Colonic mucosa (tissue), 4 donors: ENCODE measurements at regions not wholly inside any gene's neighbourhood (a gene's known extent, or its start where the extent isn't known, plus 50 kb on each side); places are given as distances from the start of the nearest gene placed in this dataset.
"Not testable (repeated sequence)": the region's sequence is repeated elsewhere in the genome, so short reads cannot be mapped to it uniquely, and the experiment has no call there.

Experiments used
- DNase-seq: peaks from one replicate; pipeline ENCODE4 v3.0.0-alpha.2; 2020
- H3K27ac ChIP-seq: fragments of 200-600 bp; one replicate; pipeline ENCODE4 v1.8.0; 2021
- H3K27me3 ChIP-seq: fragments of 200-600 bp; one replicate; pipeline ENCODE4 v1.8.0; 2021
- H3K36me3 ChIP-seq: fragments of 200-600 bp; one replicate; pipeline ENCODE4 v1.8.0; 2021
- H3K4me1 ChIP-seq: fragments of 200-600 bp; one replicate; pipeline ENCODE4 v1.8.0; 2021; ENCODE audit warnings: mild to moderate bottlenecking
- H3K4me3 ChIP-seq: fragments of 200-600 bp; one replicate; pipeline ENCODE4 v1.8.0; 2021
- H3K9ac ChIP-seq, 2 donors: one replicate each; pipeline ENCODE4 v1.7.0; 2013; ENCODE audit warnings: control low read depth in 2 of 2, low read depth in 2 of 2, low read length in 2 of 2
- H3K9me3 ChIP-seq: fragments of 200-600 bp; one replicate; pipeline ENCODE4 v1.8.0; 2021
- intact Hi-C: fragments of 100-400 bp; cut with DNase I; formaldehyde crosslinking; loops from one replicate; pipeline ENCODE4 v1.14.1; 2022
- donor health status: healthy.
- donor health status: DM: no; HTN: no; CAD: no.
- donor health status: DM: no; HTN: no; CAD: no.

- intact Hi-C loops, H3K27ac ChIP-seq, H3K4me1 ChIP-seq, H3K4me3 ChIP-seq, H3K36me3 ChIP-seq, DNase-seq, H3K9ac ChIP-seq, H3K27me3 ChIP-seq: not testable (repeated sequence)
- H3K9me3 ChIP-seq = peaks cover 25% of the 10 kb centered on the region
Observed at GRCh38 chr21:10400622-10401361, 120.6 kb upstream of the TPTE start.

GRCh38 chr21:10402461-10402860 lies 118.9 kb upstream of the TPTE start:
- DNase-seq, H3K36me3 ChIP-seq, H3K9ac ChIP-seq, intact Hi-C loops, H3K4me1 ChIP-seq, H3K4me3 ChIP-seq, H3K27ac ChIP-seq, H3K27me3 ChIP-seq: not testable (repeated sequence)
- H3K9me3 ChIP-seq = peaks cover 25% of the 10 kb centered on the region

- intact Hi-C loops, DNase-seq, H3K27ac ChIP-seq, H3K27me3 ChIP-seq, H3K9ac ChIP-seq, H3K4me1 ChIP-seq, H3K4me3 ChIP-seq, H3K36me3 ChIP-seq: not testable (repeated sequence)
- H3K9me3 ChIP-seq = peaks cover 22% of the 10 kb centered on the region
Observed at GRCh38 chr21:10405331-10405730, 116.1 kb upstream of the TPTE start.

GRCh38 chr21:10409786-10410185 lies 111.6 kb upstream of the TPTE start:
- H3K27ac ChIP-seq, H3K9me3 ChIP-seq, H3K4me3 ChIP-seq, H3K9ac ChIP-seq, DNase-seq, H3K4me1 ChIP-seq, intact Hi-C loops, H3K27me3 ChIP-seq, H3K36me3 ChIP-seq: not testable (repeated sequence)

GRCh38 chr21:10410354-10410929 lies 110.9 kb upstream of the TPTE start:
- H3K9me3 ChIP-seq, H3K4me1 ChIP-seq, H3K27me3 ChIP-seq, H3K9ac ChIP-seq, H3K36me3 ChIP-seq, DNase-seq, H3K27ac ChIP-seq, intact Hi-C loops, H3K4me3 ChIP-seq: not testable (repeated sequence)

GRCh38 chr21:10411776-10412526 lies 109.4 kb upstream of the TPTE start:
- H3K27ac ChIP-seq, intact Hi-C loops, H3K4me3 ChIP-seq, DNase-seq, H3K36me3 ChIP-seq, H3K4me1 ChIP-seq, H3K27me3 ChIP-seq, H3K9ac ChIP-seq: not testable (repeated sequence)
- peaks cover 13% of the 10 kb centered on the region for H3K9me3 ChIP-seq

- peaks cover 13% of the 10 kb centered on the region for H3K9me3 ChIP-seq
- H3K36me3 ChIP-seq, H3K27ac ChIP-seq, intact Hi-C loops, H3K27me3 ChIP-seq, DNase-seq, H3K9ac ChIP-seq, H3K4me1 ChIP-seq, H3K4me3 ChIP-seq: not testable (repeated sequence)
Observed at GRCh38 chr21:10412928-10413246, 108.5 kb upstream of the TPTE start.

GRCh38 chr21:10413247-10414120 lies 107.9 kb upstream of the TPTE start:
- intact Hi-C loops, H3K9ac ChIP-seq, H3K27me3 ChIP-seq, H3K4me1 ChIP-seq, DNase-seq, H3K36me3 ChIP-seq, H3K4me3 ChIP-seq, H3K27ac ChIP-seq: not testable (repeated sequence)
- peaks cover 13% of the 10 kb centered on the region for H3K9me3 ChIP-seq

GRCh38 chr21:10414121-10414924 lies 107.1 kb upstream of the TPTE start:
- H3K4me1 ChIP-seq, H3K27ac ChIP-seq, H3K27me3 ChIP-seq, DNase-seq, intact Hi-C loops, H3K9ac ChIP-seq, H3K36me3 ChIP-seq, H3K4me3 ChIP-seq: not testable (repeated sequence)
- H3K9me3 ChIP-seq = peaks cover 13% of the 10 kb centered on the region

GRCh38 chr21:10414925-10415254 lies 106.5 kb upstream of the TPTE start:
- peaks cover 13% of the 10 kb centered on the region for H3K9me3 ChIP-seq
- not testable (repeated sequence) for DNase-seq

GRCh38 chr21:10415456-10415855 lies 105.9 kb upstream of the TPTE start:
- H3K27me3 ChIP-seq, intact Hi-C loops, DNase-seq, H3K27ac ChIP-seq, H3K4me1 ChIP-seq, H3K36me3 ChIP-seq, H3K4me3 ChIP-seq, H3K9ac ChIP-seq: not testable (repeated sequence)
- peaks cover 13% of the 10 kb centered on the region for H3K9me3 ChIP-seq

More at GRCh38 chr21:10414925-10415254, 106.5 kb upstream of the TPTE start:
- H3K9ac ChIP-seq, H3K4me1 ChIP-seq, H3K27ac ChIP-seq, H3K36me3 ChIP-seq, H3K4me3 ChIP-seq, intact Hi-C loops, H3K27me3 ChIP-seq: not testable (repeated sequence)

- H3K27me3 ChIP-seq, DNase-seq, H3K4me1 ChIP-seq, H3K36me3 ChIP-seq, H3K9ac ChIP-seq, intact Hi-C loops, H3K27ac ChIP-seq, H3K4me3 ChIP-seq: not testable (repeated sequence)
- H3K9me3 ChIP-seq = peaks cover 13% of the 10 kb centered on the region
Observed at GRCh38 chr21:10415859-10416258, 105.5 kb upstream of the TPTE start.
